ENCODE measurements at regions not wholly inside any gene's neighbourhood (a gene's known extent, or its start where the extent isn't known, plus 50 kb on each side); places are given as distances from the start of the nearest gene placed in this dataset.

DNA sequence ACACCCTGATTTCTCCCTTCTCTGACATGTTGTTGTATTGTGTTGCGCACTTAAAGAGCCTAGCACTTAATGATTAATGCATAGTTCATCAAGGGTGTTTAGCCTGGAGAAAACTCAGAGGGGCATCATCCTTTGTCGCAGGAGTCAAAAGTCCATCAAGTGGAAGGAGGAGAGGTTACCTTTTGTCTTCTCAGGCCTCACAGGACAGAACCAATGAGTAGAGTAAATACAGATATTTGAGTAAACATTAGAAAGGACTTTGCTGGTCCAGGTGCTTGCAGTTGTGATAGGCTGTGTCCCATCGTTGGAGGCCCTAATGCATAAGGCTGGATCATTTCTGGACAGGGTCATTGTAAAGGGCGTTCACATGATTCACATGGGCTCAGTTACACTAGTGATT, 430.9 kb downstream of the PCNX1 start:
- TF ChIP-seq, protein P1, sequence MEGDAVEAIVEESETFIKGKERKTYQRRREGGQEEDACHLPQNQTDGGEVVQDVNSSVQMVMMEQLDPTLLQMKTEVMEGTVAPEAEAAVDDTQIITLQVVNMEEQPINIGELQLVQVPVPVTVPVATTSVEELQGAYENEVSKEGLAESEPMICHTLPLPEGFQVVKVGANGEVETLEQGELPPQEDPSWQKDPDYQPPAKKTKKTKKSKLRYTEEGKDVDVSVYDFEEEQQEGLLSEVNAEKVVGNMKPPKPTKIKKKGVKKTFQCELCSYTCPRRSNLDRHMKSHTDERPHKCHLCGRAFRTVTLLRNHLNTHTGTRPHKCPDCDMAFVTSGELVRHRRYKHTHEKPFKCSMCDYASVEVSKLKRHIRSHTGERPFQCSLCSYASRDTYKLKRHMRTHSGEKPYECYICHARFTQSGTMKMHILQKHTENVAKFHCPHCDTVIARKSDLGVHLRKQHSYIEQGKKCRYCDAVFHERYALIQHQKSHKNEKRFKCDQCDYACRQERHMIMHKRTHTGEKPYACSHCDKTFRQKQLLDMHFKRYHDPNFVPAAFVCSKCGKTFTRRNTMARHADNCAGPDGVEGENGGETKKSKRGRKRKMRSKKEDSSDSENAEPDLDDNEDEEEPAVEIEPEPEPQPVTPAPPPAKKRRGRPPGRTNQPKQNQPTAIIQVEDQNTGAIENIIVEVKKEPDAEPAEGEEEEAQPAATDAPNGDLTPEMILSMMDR (IDR thresholded peaks at IDR 0.05) = no peak
- no peak for TF ChIP-seq POLR2AphosphoS5 (IDR thresholded peaks at IDR 0.05)
- TF ChIP-seq POLR2A (IDR thresholded peaks at IDR 0.05) = no peak

Measured in transverse colon (tissue), 4 donors.